ENCODE measurements at regions not wholly inside any gene's neighbourhood (a gene's known extent, or its start where the extent isn't known, plus 50 kb on each side); places are given as distances from the start of the nearest gene placed in this dataset.
A peak's percentile ranks its signal among the peaks of the same experiment; 100 is the strongest.

DNA sequence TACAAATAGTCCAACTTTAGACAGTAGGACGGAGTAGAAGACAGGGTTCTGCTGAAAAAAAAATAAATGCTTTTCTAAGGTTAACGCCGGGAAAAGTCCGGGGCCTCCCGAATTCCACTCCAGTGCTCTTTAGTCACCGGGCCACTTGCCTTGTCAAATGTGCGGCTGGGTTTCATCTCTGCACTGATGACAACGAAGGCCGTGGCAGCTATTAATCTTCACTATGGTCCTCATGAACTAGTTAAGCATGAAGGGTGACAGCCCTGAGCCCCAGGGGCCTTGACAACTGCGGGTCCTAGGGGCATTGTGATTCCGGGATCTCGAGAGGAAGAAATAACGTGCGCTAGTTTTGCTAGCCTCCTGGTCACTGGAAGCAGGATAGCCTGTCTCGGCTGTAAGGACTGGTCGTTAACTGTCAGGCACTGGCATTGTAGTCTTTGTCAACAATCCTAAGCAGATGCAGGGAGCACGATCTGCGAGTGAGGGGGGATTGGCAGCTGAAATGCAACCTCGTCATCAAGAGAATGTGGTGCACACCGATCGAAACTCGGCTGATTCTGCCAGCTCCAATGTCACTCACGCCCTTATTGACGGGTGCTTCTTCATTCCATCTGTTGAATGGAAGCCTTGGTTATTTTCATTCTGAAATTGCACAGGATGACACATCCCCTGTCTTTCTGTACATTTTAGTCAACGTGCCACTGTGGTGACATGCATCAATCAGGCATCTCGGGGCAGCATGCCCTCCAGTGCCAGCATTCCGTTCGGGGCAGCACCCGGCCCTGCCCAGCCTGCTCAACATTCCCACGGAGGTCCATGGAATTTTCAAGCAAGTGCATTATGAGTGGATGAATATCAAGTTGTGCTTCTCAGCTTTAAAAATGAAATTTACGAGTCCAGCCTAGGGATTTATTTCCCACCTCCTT, 51.6 kb upstream of the MGMT start:
- TF ChIP-seq POLR2A (IDR thresholded peaks at IDR 0.05): no peak
- TF ChIP-seq, protein P1, sequence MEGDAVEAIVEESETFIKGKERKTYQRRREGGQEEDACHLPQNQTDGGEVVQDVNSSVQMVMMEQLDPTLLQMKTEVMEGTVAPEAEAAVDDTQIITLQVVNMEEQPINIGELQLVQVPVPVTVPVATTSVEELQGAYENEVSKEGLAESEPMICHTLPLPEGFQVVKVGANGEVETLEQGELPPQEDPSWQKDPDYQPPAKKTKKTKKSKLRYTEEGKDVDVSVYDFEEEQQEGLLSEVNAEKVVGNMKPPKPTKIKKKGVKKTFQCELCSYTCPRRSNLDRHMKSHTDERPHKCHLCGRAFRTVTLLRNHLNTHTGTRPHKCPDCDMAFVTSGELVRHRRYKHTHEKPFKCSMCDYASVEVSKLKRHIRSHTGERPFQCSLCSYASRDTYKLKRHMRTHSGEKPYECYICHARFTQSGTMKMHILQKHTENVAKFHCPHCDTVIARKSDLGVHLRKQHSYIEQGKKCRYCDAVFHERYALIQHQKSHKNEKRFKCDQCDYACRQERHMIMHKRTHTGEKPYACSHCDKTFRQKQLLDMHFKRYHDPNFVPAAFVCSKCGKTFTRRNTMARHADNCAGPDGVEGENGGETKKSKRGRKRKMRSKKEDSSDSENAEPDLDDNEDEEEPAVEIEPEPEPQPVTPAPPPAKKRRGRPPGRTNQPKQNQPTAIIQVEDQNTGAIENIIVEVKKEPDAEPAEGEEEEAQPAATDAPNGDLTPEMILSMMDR (IDR thresholded peaks at IDR 0.05): no peak
- no peak overlapping the region for H3K4me3 ChIP-seq (ENCODE audit: low read depth, poor library complexity, severe bottlenecking)
- peak in 1 of 2 donors; percentile 79 for DNase-seq (ENCODE audit: low spot score in 2 of 2)
- intact Hi-C loops (cut with DNase I; ENCODE audit: low total_unique reads): no loop called here
- 80 to 86% methylated on average over 31 of the region's 31 CpGs for WGBS, 2 donors

DNA sequence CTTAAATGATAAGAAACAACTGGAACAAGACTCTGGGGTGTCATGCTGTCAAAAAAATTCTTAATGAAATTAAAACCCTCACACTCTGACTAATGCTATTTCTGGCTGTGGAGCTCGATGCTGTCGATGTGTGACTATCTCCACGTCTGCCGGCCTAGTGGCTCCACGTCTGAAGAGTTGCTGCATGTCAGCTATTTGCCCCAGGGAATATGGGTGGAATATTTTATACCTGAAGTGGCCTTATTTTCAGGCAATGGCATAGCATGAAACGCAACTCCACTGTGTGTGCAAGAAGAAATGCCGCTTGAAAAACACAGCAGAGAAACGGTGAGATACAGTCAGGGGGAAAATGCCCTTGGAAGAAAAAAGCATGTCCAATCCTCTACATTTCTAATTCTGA, 50.9 kb upstream of the MGMT start:
- intact Hi-C loops (cut with DNase I; ENCODE audit: low total_unique reads): no loop called here
- TF ChIP-seq, protein P1 (IDR thresholded peaks at IDR 0.05): no peak
- TF ChIP-seq POLR2A (IDR thresholded peaks at IDR 0.05): no peak
- WGBS, 2 donors: 57 to 64% methylated on average over 8 of the region's 8 CpGs
- H3K4me3 ChIP-seq (ENCODE audit: low read depth, poor library complexity, severe bottlenecking): no peak overlapping the region
- peak in 1 of 2 donors; percentile 40 for DNase-seq (ENCODE audit: low spot score in 2 of 2)

DNA sequence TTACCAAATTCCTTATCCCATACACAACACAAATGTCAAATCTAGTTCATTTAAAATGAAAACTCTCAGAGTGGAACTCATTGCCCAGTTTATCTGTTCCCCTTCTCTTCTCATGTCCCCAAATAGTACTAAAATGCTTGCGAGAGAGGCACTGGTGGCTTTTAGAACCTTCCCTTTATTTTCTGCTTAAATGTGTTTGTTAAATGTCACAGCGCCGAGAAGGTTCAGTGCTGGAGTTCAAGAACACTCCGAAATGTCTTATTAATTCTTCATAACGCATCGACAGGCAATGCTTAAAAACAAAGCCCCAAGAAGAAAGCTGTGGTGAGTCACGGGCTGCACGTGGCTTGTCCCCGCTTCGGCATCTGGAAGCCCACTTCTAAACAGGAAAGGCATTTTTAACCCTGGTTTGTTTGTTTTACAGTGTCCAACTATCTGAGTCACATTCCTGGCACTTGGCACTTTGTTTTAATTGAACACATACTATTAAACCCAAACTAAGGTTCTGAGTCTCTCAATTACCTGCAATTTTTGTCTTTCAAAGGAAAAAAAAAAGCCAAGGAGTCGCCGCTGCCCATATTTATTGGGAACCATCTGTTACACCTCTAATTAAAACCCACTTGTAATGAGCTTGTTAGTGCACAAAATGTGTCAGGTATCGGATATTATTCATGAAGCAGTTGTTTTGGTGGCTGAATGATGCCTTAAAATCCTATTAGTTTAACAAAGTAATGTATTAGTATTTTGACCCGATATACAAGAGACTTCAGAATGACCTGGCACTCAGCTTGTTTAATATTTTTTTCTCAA, 49.9 kb upstream of the MGMT start:
- intact Hi-C loops (cut with DNase I; ENCODE audit: low total_unique reads): no loop called here
- DNase-seq (ENCODE audit: low spot score in 2 of 2): peak; percentile 37 to 87
- no peak overlapping the region for H3K4me3 ChIP-seq (ENCODE audit: low read depth, poor library complexity, severe bottlenecking)
- TF ChIP-seq, protein P1 (IDR thresholded peaks at IDR 0.05): no peak
- no peak for TF ChIP-seq POLR2A (IDR thresholded peaks at IDR 0.05)
- WGBS, 2 donors: 50 to 53% methylated on average over 14 of the region's 14 CpGs

Data from lower leg skin (tissue), 4 donors.